ENCODE measurements at regions not wholly inside any gene's neighbourhood (a gene's known extent, or its start where the extent isn't known, plus 50 kb on each side); places are given as distances from the start of the nearest gene placed in this dataset.

DNA sequence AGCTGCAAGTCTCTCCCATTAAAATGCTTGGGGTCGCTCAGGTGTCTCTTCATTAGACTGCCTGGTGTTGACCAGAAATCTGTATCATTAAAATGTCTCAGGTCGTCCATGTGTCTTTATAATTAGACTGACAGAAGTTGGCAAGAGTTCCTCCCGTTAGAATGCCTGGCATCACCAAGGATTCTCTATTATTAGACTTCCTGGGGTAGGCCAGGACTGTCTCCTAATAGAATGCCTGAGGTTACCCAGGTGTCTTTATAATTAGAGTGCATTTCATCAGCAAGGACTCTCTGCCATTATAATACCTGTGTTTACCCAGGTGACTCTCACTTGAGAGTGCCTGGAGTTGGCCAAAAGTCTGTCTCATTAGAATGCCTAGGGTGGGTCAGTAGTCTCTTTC is 1537.2 kb downstream of the UQCRFS1 start:
- TF ChIP-seq, protein P1, sequence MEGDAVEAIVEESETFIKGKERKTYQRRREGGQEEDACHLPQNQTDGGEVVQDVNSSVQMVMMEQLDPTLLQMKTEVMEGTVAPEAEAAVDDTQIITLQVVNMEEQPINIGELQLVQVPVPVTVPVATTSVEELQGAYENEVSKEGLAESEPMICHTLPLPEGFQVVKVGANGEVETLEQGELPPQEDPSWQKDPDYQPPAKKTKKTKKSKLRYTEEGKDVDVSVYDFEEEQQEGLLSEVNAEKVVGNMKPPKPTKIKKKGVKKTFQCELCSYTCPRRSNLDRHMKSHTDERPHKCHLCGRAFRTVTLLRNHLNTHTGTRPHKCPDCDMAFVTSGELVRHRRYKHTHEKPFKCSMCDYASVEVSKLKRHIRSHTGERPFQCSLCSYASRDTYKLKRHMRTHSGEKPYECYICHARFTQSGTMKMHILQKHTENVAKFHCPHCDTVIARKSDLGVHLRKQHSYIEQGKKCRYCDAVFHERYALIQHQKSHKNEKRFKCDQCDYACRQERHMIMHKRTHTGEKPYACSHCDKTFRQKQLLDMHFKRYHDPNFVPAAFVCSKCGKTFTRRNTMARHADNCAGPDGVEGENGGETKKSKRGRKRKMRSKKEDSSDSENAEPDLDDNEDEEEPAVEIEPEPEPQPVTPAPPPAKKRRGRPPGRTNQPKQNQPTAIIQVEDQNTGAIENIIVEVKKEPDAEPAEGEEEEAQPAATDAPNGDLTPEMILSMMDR (conservative IDR thresholded peaks at IDR 0.05 in 1 of 2, IDR thresholded peaks at IDR 0.05 in 1 of 2; ENCODE audit: extremely low read depth in 1 of 2, insufficient read depth in 1 of 2, low read depth in 1 of 2, low read length in 2 of 2): no peak
- no peak for TF ChIP-seq EZH2 (IDR thresholded peaks at IDR 0.05; ENCODE audit: borderline replicate concordance, low read length)

Data from mammary epithelial cell (primary cell).